Panc1 (cell line): ENCODE measurements at regions not wholly inside any gene's neighbourhood (a gene's known extent, or its start where the extent isn't known, plus 50 kb on each side); places are given as distances from the start of the nearest gene placed in this dataset.

Experiments used
- ATAC-seq: fragments of 200-7000 bp; cut with Tn5 transposase; 2 replicates; pipeline ENCODE4 v1.9.1; 2020; ENCODE audit warnings: mild to moderate bottlenecking, moderate library complexity
- BruUV-seq: library from RNA; stranded (reverse); fragments of 400-500 nt; replicated peaks from 2 replicates; lab custom pipeline; 2021; lab: Mats Ljungman, UMichigan
- CTCF ChIA-PET: fragments of 300-600 bp; sonication (Branson Sonifier 250); formaldehyde crosslinking; loops from one replicate; lab custom pipeline; 2022; ENCODE audit warnings: antibody characterized with exemption; lab: Charles Lee
- POLR2A ChIA-PET: fragments of 300-600 bp; sonication (Branson Sonifier 250); formaldehyde crosslinking; loops from one replicate; lab custom pipeline; 2022; ENCODE audit warnings: antibody characterized with exemption; lab: Charles Lee
- DNase-seq: peaks from one replicate; pipeline ENCODE4 v3.0.0-alpha.2; 2010; ENCODE audit warnings: low read depth, low spot score
- H3K27ac ChIP-seq: 2 replicates; pipeline ENCODE4 v1.5.1; 2011; ENCODE audit warnings: mild to moderate bottlenecking, low read length, inconsistent platforms
- H3K27me3 ChIP-seq: fragments of 200-500 bp; sonication (Bioruptor generic); 2 replicates; pipeline ENCODE4 v1.6.0; 2014; ENCODE audit warnings: low read length, inconsistent platforms; ENCODE audit not compliant: control insufficient read depth, insufficient read depth
- H3K36me3 ChIP-seq: fragments of 200-500 bp; sonication (Bioruptor generic); 2 replicates; pipeline ENCODE4 v1.5.1; 2014; ENCODE audit warnings: inconsistent platforms, mild to moderate bottlenecking, low read length, moderate library complexity; ENCODE audit not compliant: control insufficient read depth, insufficient read depth
- H3K4me1 ChIP-seq: 2 replicates; pipeline ENCODE4 v1.5.1; 2011; ENCODE audit warnings: inconsistent platforms, mild to moderate bottlenecking, low read length, moderate library complexity; ENCODE audit not compliant: control insufficient read depth, insufficient read depth
- H3K4me3 ChIP-seq, 2 experiments: 2 replicates each; pipeline ENCODE4 v1.5.1; 2011 to 2012; ENCODE audit warnings: low read depth in 2 of 2, low read length in 2 of 2, mild to moderate bottlenecking in 2 of 2, inconsistent platforms in 1 of 2, moderate library complexity in 1 of 2
- H3K9me3 ChIP-seq: fragments of 200-500 bp; sonication (Bioruptor generic); 2 replicates; pipeline ENCODE4 v1.5.1; 2014; ENCODE audit warnings: low read depth, mild to moderate bottlenecking, inconsistent platforms, low read length, moderate library complexity; ENCODE audit not compliant: control insufficient read depth, insufficient read depth
- CTCF ChIP-seq: fragments of 450-650 bp; IDR thresholded peaks from 2 replicates; pipeline ENCODE4 v1.5.1; 2017; ENCODE audit warnings: mild to moderate bottlenecking
- POLR2AphosphoS5 ChIP-seq: IDR thresholded peaks from 2 replicates; pipeline ENCODE4 v1.6.1; 2012; ENCODE audit warnings: mild to moderate bottlenecking, low read depth, low read length, moderate library complexity
- REST ChIP-seq, 2 experiments: IDR thresholded peaks; 2 replicates each; pipeline ENCODE4 v1.6.1; 2011 to 2012; ENCODE audit warnings: low read depth in 2 of 2, control low read depth in 1 of 2, low read length in 1 of 2, mild to moderate bottlenecking in 1 of 2, moderate library complexity in 1 of 2; ENCODE audit not compliant: insufficient read depth in 1 of 2
- SIN3A ChIP-seq: IDR thresholded peaks from 2 replicates; pipeline ENCODE4 v1.6.1; 2012; ENCODE audit warnings: low read depth, mild to moderate bottlenecking, low read length, moderate library complexity, borderline replicate concordance; ENCODE audit not compliant: insufficient read depth
- TCF7L2 ChIP-seq: IDR thresholded peaks from 2 replicates; pipeline ENCODE4 v1.6.1; 2011; ENCODE audit warnings: mild to moderate bottlenecking, low read depth, low read length, inconsistent platforms
- in situ Hi-C: cut with HindIII; loops from 2 replicates; pipeline ENCODE4 v1.10.0; 2016; ENCODE audit warnings: low sequenced_read_pairs, low pct_unique_long_range_greater_than_20kb
- intact Hi-C: fragments of 100-400 bp; cut with micrococcal nuclease; formaldehyde crosslinking; loops from one replicate; pipeline ENCODE4 v1.10.0; 2022; ENCODE audit not compliant: unreplicated experiment

- in situ Hi-C loops: no loop called here
- Histone ChIP-seq H3K27me3 (no peaks in the 10 kb centered on the region), H3K27ac (no peak overlapping the region), H3K4me3 (no peak overlapping the region), H3K4me1 (no peaks in the 10 kb centered on the region), H3K9me3 (no peaks in the 10 kb centered on the region), H3K36me3 (no peaks in the 10 kb centered on the region)
- ATAC-seq (no peak), DNase-seq (no peak)
- TF ChIP-seq POLR2AphosphoS5 (no peak), REST (IDR thresholded peaks at IDR 0.05; ENCODE audit: insufficient read depth in 1 of 2, low read depth in 2 of 2, low read length in 1 of 2) (peak in 1 of 2 experiments; percentile 36; a peak in 1 of 4 replicates), TCF7L2 (no peak), CTCF (no peak)
- ChIA-PET POLR2A (no interaction called here), CTCF (interaction anchor here (0.6 kb wide), 1 partner anchor 269 kb away, joined by 8 read pairs; no protein-coding TSS in a partner anchor)
- intact Hi-C loops: no loop called here
- BruUV-seq: no TSS peak
Measured at GRCh38 chr7:138170959-138171703, 94.9 kb downstream of the AKR1D1 start.

- Histone ChIP-seq H3K4me3 (no peak overlapping the region), H3K27ac (no peak overlapping the region), H3K27me3 (no peaks in the 10 kb centered on the region), H3K9me3 (no peaks in the 10 kb centered on the region), H3K4me1 (no peaks in the 10 kb centered on the region), H3K36me3 (no peaks in the 10 kb centered on the region)
- DNase-seq (no peak), ATAC-seq (no peak)
- ChIA-PET POLR2A (no interaction called here), CTCF (no interaction called here)
- in situ Hi-C loops (no loop called here), intact Hi-C loops (no loop called here)
- TF ChIP-seq SIN3A: no peak
- BruUV-seq: no TSS peak
Measured at GRCh38 chr7:138173548-138173947, 97.3 kb downstream of the AKR1D1 start.

GRCh38 chr7:138176060-138176459 is 99.8 kb downstream of the AKR1D1 start:
- no peak for ATAC-seq
- in situ Hi-C loops: no loop called here
- H3K4me1 ChIP-seq: no peaks in the 10 kb centered on the region
- no TSS peak for BruUV-seq
- POLR2A ChIA-PET: no interaction called here
- intact Hi-C loops: no loop called here
- H3K36me3 ChIP-seq: no peaks in the 10 kb centered on the region
- no peak overlapping the region for H3K27ac ChIP-seq
- no peaks in the 10 kb centered on the region for H3K9me3 ChIP-seq
- H3K4me3 ChIP-seq: no peak overlapping the region
- CTCF ChIA-PET: no interaction called here
- DNase-seq: no peak
- TF ChIP-seq TCF7L2 (no peak), POLR2AphosphoS5 (no peak), SIN3A (no peak), REST (IDR thresholded peaks at IDR 0.05; ENCODE audit: insufficient read depth in 1 of 2, low read depth in 2 of 2, low read length in 1 of 2) (no peak), CTCF (no peak)
- no peaks in the 10 kb centered on the region for H3K27me3 ChIP-seq
